Memory B cell (primary cell): ENCODE measurements at regions not wholly inside any gene's neighbourhood (a gene's known extent, or its start where the extent isn't known, plus 50 kb on each side); places are given as distances from the start of the nearest gene placed in this dataset.
"Not testable (repeated sequence)": the region's sequence is repeated elsewhere in the genome, so short reads cannot be mapped to it uniquely, and the experiment has no call there.

Source experiments
- ATAC-seq: fragments of 150-1000 bp; cut with Tn5 transposase; 2 replicates; pipeline ENCODE4 v1.10.0; 2021; ENCODE audit warnings: low read depth, mild to moderate bottlenecking, moderate library complexity
- DNase-seq, 2 donors: peaks; one replicate each; pipeline ENCODE4 v3.0.0; 2022; ENCODE audit warnings: low spot score in 2 of 2
- H3K27ac Mint-ChIP-seq: one replicate; pipeline ENCODE4 v1.8.0; 2022; ENCODE audit warnings: mild to moderate bottlenecking, moderate library complexity, mixed read lengths
- H3K27me3 Mint-ChIP-seq: one replicate; pipeline ENCODE4 v1.8.0; 2022; ENCODE audit warnings: mixed read lengths
- H3K36me3 Mint-ChIP-seq: one replicate; pipeline ENCODE4 v1.8.0; 2022; ENCODE audit warnings: mild to moderate bottlenecking, mixed read lengths
- H3K4me1 Mint-ChIP-seq: one replicate; pipeline ENCODE4 v1.8.0; 2022; ENCODE audit warnings: mixed read lengths
- H3K4me3 Mint-ChIP-seq: one replicate; pipeline ENCODE4 v1.8.0; 2022; ENCODE audit warnings: mild to moderate bottlenecking, moderate library complexity, mixed read lengths
- H3K9me3 Mint-ChIP-seq: one replicate; pipeline ENCODE4 v1.8.0; 2022; ENCODE audit warnings: mixed read lengths

- Mint-ChIP-seq H3K27me3 (no peaks in the 10 kb centered on the region), H3K4me1 (no peaks in the 10 kb centered on the region), H3K36me3 (no peaks in the 10 kb centered on the region), H3K4me3 (no peak overlapping the region), H3K9me3 (peaks cover 21% of the 10 kb centered on the region), H3K27ac (no peak overlapping the region)
- DNase-seq, result no peak
- no peak for ATAC-seq
Observed at GRCh38 chr9:24776226-24776625, 230.5 kb upstream of the IZUMO3 start.

DNA sequence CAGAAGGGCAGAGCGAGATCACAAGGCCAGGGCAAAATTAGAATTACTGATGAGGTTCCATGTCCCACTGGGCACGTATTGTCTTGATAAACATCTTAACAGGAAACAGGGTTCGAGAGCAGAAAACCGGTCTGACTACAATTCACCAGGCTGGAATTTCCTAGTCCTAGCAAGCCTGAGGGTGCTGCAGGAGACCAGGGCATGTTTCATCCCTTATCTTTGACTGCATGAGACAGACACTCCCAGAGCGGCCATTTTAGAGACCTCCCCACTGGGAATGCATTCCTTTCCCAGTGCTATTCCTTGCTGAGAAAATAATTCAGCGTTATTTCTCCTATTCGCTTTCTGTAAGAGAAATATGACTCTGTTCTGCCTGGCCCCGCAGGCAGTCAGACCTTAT lies 228.5 kb upstream of the IZUMO3 start:
- DNase-seq, H3K36me3 Mint-ChIP-seq, ATAC-seq, H3K27ac Mint-ChIP-seq, H3K27me3 Mint-ChIP-seq, H3K4me1 Mint-ChIP-seq, H3K4me3 Mint-ChIP-seq: not testable (repeated sequence)
- peaks cover 15% of the 10 kb centered on the region for H3K9me3 Mint-ChIP-seq

DNA sequence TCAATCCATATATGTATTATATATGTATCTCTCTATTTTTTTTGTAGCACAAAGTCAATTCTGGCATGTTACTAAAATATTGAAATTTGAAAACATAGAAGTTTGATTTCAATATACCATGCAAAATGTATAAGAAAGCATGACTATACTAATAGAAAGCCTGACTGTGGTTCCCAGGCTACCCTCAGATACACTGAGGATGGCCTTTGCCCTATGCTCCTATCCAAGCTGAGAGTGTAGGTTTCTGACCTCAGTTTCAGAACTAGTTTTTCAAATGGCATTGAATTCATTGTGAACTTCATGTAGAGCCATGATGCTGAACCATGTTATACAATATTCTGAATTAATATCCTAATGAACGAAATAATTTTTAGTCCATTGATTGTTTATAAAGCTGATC lies 220.4 kb upstream of the IZUMO3 start:
- Mint-ChIP-seq H3K4me3 (no peak overlapping the region), H3K9me3 (peaks cover 10% of the 10 kb centered on the region), H3K36me3 (no peaks in the 10 kb centered on the region), H3K27ac (no peak overlapping the region), H3K4me1 (no peaks in the 10 kb centered on the region), H3K27me3 (no peaks in the 10 kb centered on the region)
- no peak for ATAC-seq
- no peak for DNase-seq

- H3K4me1 Mint-ChIP-seq, result no peaks in the 10 kb centered on the region
- ATAC-seq (no peak), DNase-seq (no peak)
- no peaks in the 10 kb centered on the region for H3K27me3 Mint-ChIP-seq
- no peak overlapping the region for H3K27ac Mint-ChIP-seq
- H3K4me3 Mint-ChIP-seq, result no peak overlapping the region
- H3K36me3 Mint-ChIP-seq, result no peaks in the 10 kb centered on the region
- H3K9me3 Mint-ChIP-seq, result peaks cover 15% of the 10 kb centered on the region
Observed at GRCh38 chr9:24765025-24765756, 219.5 kb upstream of the IZUMO3 start.

GRCh38 chr9:24738421-24738961 lies 192.8 kb upstream of the IZUMO3 start:
- ATAC-seq (no peak), DNase-seq (no peak)
- Mint-ChIP-seq H3K27ac (no peak overlapping the region), H3K9me3 (no peaks in the 10 kb centered on the region), H3K4me1 (no peaks in the 10 kb centered on the region), H3K36me3 (no peaks in the 10 kb centered on the region), H3K4me3 (no peak overlapping the region), H3K27me3 (no peaks in the 10 kb centered on the region)

- no peak for ATAC-seq
- H3K36me3 Mint-ChIP-seq, result no peaks in the 10 kb centered on the region
Observed at GRCh38 chr9:24731754-24732153, 186.1 kb upstream of the IZUMO3 start.

DNA sequence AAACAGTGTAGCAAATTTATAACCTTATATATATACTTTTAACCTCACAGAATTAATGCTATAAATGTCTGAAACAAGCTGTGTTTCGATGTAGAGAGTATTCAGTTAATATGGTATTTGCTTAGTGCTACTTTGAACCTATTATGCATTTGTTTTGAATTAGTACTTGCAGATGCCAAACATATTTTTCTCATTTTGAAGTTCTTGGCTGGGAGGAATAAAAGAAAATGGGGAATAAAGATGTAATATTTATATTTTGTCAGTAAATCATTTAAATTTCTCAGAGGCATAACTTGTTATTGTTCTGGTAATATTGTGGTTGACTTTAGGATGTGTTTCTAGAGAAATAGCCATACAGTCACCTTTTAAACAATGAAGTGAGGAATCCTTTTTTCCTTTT lies 175.9 kb upstream of the IZUMO3 start:
- H3K4me3 Mint-ChIP-seq, result no peak overlapping the region
- H3K9me3 Mint-ChIP-seq, result peaks cover 5% of the 10 kb centered on the region
- no peak overlapping the region for H3K27ac Mint-ChIP-seq
- ATAC-seq, result no peak
- H3K36me3 Mint-ChIP-seq, result no peaks in the 10 kb centered on the region
- no peaks in the 10 kb centered on the region for H3K27me3 Mint-ChIP-seq
- no peaks in the 10 kb centered on the region for H3K4me1 Mint-ChIP-seq
- DNase-seq, result no peak

More at GRCh38 chr9:24731754-24732153, 186.1 kb upstream of the IZUMO3 start:
- Mint-ChIP-seq H3K4me3 (no peak overlapping the region), H3K4me1 (no peaks in the 10 kb centered on the region), H3K27ac (no peak overlapping the region), H3K9me3 (no peaks in the 10 kb centered on the region), H3K27me3 (no peaks in the 10 kb centered on the region)
- no peak for DNase-seq

GRCh38 chr9:24712206-24712605 lies 166.5 kb upstream of the IZUMO3 start:
- H3K27ac Mint-ChIP-seq, result no peak overlapping the region
- H3K27me3 Mint-ChIP-seq, result no peaks in the 10 kb centered on the region
- no peaks in the 10 kb centered on the region for H3K4me1 Mint-ChIP-seq
- ATAC-seq, result no peak
- H3K9me3 Mint-ChIP-seq, result peaks cover 2% of the 10 kb centered on the region
- no peaks in the 10 kb centered on the region for H3K36me3 Mint-ChIP-seq
- no peak overlapping the region for H3K4me3 Mint-ChIP-seq
- no peak for DNase-seq

- Mint-ChIP-seq H3K9me3 (no peaks in the 10 kb centered on the region), H3K4me3 (no peak overlapping the region), H3K36me3 (no peaks in the 10 kb centered on the region), H3K27ac (no peak overlapping the region), H3K27me3 (no peaks in the 10 kb centered on the region), H3K4me1 (no peaks in the 10 kb centered on the region)
- ATAC-seq, result no peak
- no peak for DNase-seq
Observed at GRCh38 chr9:24708814-24709213, 163.1 kb upstream of the IZUMO3 start.

GRCh38 chr9:24698881-24699518 lies 153.3 kb upstream of the IZUMO3 start:
- ATAC-seq, result no peak
- H3K4me3 Mint-ChIP-seq, result peak overlapping the region; percentile 34

DNA sequence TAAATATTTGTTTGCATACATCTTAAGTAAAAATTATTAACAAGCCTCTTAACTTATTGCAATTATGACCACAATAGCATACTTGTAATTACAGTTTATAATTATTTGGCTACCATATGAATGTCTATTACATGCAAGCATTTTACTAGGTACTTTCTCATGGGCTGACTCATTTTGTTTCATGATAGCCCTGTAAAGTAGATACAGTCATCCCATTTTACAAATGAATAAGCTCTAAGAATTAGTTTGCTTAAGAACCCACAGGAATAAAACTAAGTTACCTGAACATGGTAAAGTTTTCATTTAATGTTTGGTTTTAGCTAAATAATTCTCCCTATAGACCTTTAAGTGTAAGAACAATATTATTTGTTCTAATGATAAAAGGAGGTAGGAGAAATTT lies 126.6 kb upstream of the IZUMO3 start:
- Mint-ChIP-seq H3K27ac (no peak overlapping the region), H3K27me3 (no peaks in the 10 kb centered on the region), H3K36me3 (no peaks in the 10 kb centered on the region), H3K4me3 (no peak overlapping the region), H3K9me3 (peaks cover 3% of the 10 kb centered on the region), H3K4me1 (no peaks in the 10 kb centered on the region)
- DNase-seq (no peak), ATAC-seq (no peak)

More at GRCh38 chr9:24698881-24699518, 153.3 kb upstream of the IZUMO3 start:
- Mint-ChIP-seq H3K27me3 (no peaks in the 10 kb centered on the region), H3K36me3 (no peaks in the 10 kb centered on the region), H3K27ac (no peak overlapping the region), H3K4me1 (peaks cover 5% of the 10 kb centered on the region), H3K9me3 (peaks cover 4% of the 10 kb centered on the region)
- DNase-seq, result no peak

- Mint-ChIP-seq H3K27ac (no peak overlapping the region), H3K4me3 (no peak overlapping the region), H3K9me3 (peaks cover 7% of the 10 kb centered on the region), H3K27me3 (no peaks in the 10 kb centered on the region), H3K4me1 (no peaks in the 10 kb centered on the region), H3K36me3 (no peaks in the 10 kb centered on the region)
- no peak for ATAC-seq
- no peak for DNase-seq
Observed at GRCh38 chr9:24657387-24657786, 111.7 kb upstream of the IZUMO3 start.

- Mint-ChIP-seq H3K27ac (no peak overlapping the region), H3K4me3 (no peak overlapping the region), H3K9me3 (peaks cover 7% of the 10 kb centered on the region), H3K27me3 (no peaks in the 10 kb centered on the region), H3K36me3 (no peaks in the 10 kb centered on the region), H3K4me1 (no peaks in the 10 kb centered on the region)
- ATAC-seq (no peak), DNase-seq (no peak)
Observed at GRCh38 chr9:24652181-24652580, 106.5 kb upstream of the IZUMO3 start.

DNA sequence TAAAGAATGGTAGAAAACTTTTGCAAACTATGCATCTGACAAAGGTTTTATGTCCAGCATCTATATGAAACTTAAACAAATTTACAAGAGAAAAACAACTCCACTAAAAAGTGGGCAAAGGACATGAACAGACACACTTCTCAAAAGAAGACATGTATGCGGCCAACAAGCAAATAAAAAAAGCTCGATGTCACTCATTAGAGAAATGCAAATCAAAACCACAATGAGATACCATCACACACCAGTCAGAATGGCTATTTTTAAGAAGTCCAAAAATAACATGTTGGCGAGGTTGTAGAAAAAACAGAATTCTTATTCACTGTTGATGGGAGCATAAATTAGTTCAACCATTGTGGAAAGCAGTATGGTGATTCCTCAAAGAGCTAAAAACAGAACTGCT lies 83.1 kb upstream of the IZUMO3 start:
- ATAC-seq, H3K4me3 Mint-ChIP-seq, H3K27ac Mint-ChIP-seq, DNase-seq, H3K36me3 Mint-ChIP-seq, H3K4me1 Mint-ChIP-seq, H3K27me3 Mint-ChIP-seq: not testable (repeated sequence)
- H3K9me3 Mint-ChIP-seq, result peaks cover 15% of the 10 kb centered on the region

GRCh38 chr9:24625097-24625496 lies 79.4 kb upstream of the IZUMO3 start:
- H3K4me1 Mint-ChIP-seq, result no peaks in the 10 kb centered on the region
- no peaks in the 10 kb centered on the region for H3K27me3 Mint-ChIP-seq
- no peak for ATAC-seq
- DNase-seq, result no peak
- no peak overlapping the region for H3K4me3 Mint-ChIP-seq
- peaks cover 11% of the 10 kb centered on the region for H3K9me3 Mint-ChIP-seq
- H3K27ac Mint-ChIP-seq, result no peak overlapping the region
- no peaks in the 10 kb centered on the region for H3K36me3 Mint-ChIP-seq
